NCI-H2107 treated with DMSO at 0.1 percent for 48 hours (cell line): ENCODE measurements at regions not wholly inside any gene's neighbourhood (a gene's known extent, or its start where the extent isn't known, plus 50 kb on each side); places are given as distances from the start of the nearest gene placed in this dataset.

Experiments
- DNase-seq: peaks from one replicate; lab custom pipeline; 2025; ENCODE audit not compliant: unreplicated experiment; lab: John Stamatoyannopoulos, UW

GRCh38 chr15:29558261-29558660, 264.0 kb downstream of the TJP1 start:
- DNase-seq: no peak

- DNase-seq: no peak
Observed at GRCh38 chr15:29557171-29557570, 265.1 kb downstream of the TJP1 start.

GRCh38 chr15:29556380-29556779, 265.9 kb downstream of the TJP1 start:
- DNase-seq: no peak

GRCh38 chr15:29554531-29554930, 267.7 kb downstream of the TJP1 start:
- DNase-seq: no peak

GRCh38 chr15:29550834-29551465, 271.3 kb downstream of the TJP1 start:
- DNase-seq: no peak

GRCh38 chr15:29548006-29548405, 274.3 kb downstream of the TJP1 start:
- no peak for DNase-seq

- DNase-seq: no peak
Observed at GRCh38 chr15:29544513-29545128, 275.0 kb upstream of the NSMCE3 start.

- DNase-seq: no peak
Observed at GRCh38 chr15:29542994-29543393, 273.4 kb upstream of the NSMCE3 start.

GRCh38 chr15:29541309-29541708, 271.7 kb upstream of the NSMCE3 start:
- DNase-seq: no peak

GRCh38 chr15:29540479-29540878, 270.9 kb upstream of the NSMCE3 start:
- no peak for DNase-seq

- no peak for DNase-seq
Observed at GRCh38 chr15:29539736-29540135, 270.1 kb upstream of the NSMCE3 start.

- no peak for DNase-seq
Observed at GRCh38 chr15:29538044-29538443, 268.4 kb upstream of the NSMCE3 start.

GRCh38 chr15:29535952-29536351, 266.3 kb upstream of the NSMCE3 start:
- DNase-seq: no peak

- DNase-seq: no peak
Observed at GRCh38 chr15:29534378-29534777, 264.8 kb upstream of the NSMCE3 start.

- no peak for DNase-seq
Observed at GRCh38 chr15:29533647-29534046, 264.0 kb upstream of the NSMCE3 start.

GRCh38 chr15:29532296-29532695, 262.7 kb upstream of the NSMCE3 start:
- DNase-seq: no peak

- no peak for DNase-seq
Observed at GRCh38 chr15:29530966-29531365, 261.3 kb upstream of the NSMCE3 start.

- DNase-seq: no peak
Observed at GRCh38 chr15:29529043-29529442, 259.4 kb upstream of the NSMCE3 start.

GRCh38 chr15:29528276-29528675, 258.7 kb upstream of the NSMCE3 start:
- DNase-seq: no peak

GRCh38 chr15:29526802-29527201, 257.2 kb upstream of the NSMCE3 start:
- DNase-seq: no peak

- no peak for DNase-seq
Observed at GRCh38 chr15:29522373-29523276, 253.0 kb upstream of the NSMCE3 start.

- DNase-seq: no peak
Observed at GRCh38 chr15:29518442-29518841, 248.8 kb upstream of the NSMCE3 start.
